H9 (cell line): ENCODE measurements at regions not wholly inside any gene's neighbourhood (a gene's known extent, or its start where the extent isn't known, plus 50 kb on each side); places are given as distances from the start of the nearest gene placed in this dataset.

Experiments used
- DNase-seq: peaks from one replicate; pipeline ENCODE4 v3.0.0-alpha.2; 2017
- H2AFZ ChIP-seq: one replicate; pipeline ENCODE4 v1.6.1; 2013; ENCODE audit warnings: mild to moderate bottlenecking, low read length, control low read depth, moderate library complexity
- H2AK5ac ChIP-seq: 2 replicates; pipeline ENCODE4 v1.6.1; 2013; ENCODE audit warnings: low read length, control low read depth, mixed read lengths; ENCODE audit not compliant: insufficient read length
- H2BK120ac ChIP-seq: one replicate; pipeline ENCODE4 v1.6.1; 2013; ENCODE audit warnings: low read depth, mild to moderate bottlenecking, low read length, control low read depth, inconsistent platforms; ENCODE audit not compliant: poor library complexity, severe bottlenecking
- H2BK12ac ChIP-seq: 2 replicates; pipeline ENCODE4 v1.6.1; 2013; ENCODE audit warnings: low read length, control low read depth, mixed read lengths, low read depth; ENCODE audit not compliant: insufficient read length
- H2BK15ac ChIP-seq: 2 replicates; pipeline ENCODE4 v1.6.1; 2013; ENCODE audit warnings: low read depth, low read length, control low read depth
- H2BK20ac ChIP-seq: one replicate; pipeline ENCODE4 v1.6.1; 2013; ENCODE audit warnings: low read depth, mild to moderate bottlenecking, low read length, control low read depth, inconsistent platforms; ENCODE audit not compliant: poor library complexity, severe bottlenecking
- H2BK5ac ChIP-seq: 2 replicates; pipeline ENCODE4 v1.6.1; 2013; ENCODE audit warnings: low read length, control low read depth, mixed read lengths; ENCODE audit not compliant: insufficient read length
- H3K14ac ChIP-seq: 2 replicates; pipeline ENCODE4 v1.6.1; 2013; ENCODE audit warnings: low read length, control low read depth; ENCODE audit not compliant: insufficient read depth
- H3K18ac ChIP-seq: 2 replicates; pipeline ENCODE4 v1.6.1; 2013; ENCODE audit warnings: low read depth, mild to moderate bottlenecking, mixed read lengths, low read length, control low read depth; ENCODE audit not compliant: insufficient read length
- H3K23ac ChIP-seq: 2 replicates; pipeline ENCODE4 v1.6.1; 2013; ENCODE audit warnings: low read length, control low read depth, mixed read lengths, low read depth; ENCODE audit not compliant: insufficient read length
- H3K23me2 ChIP-seq: 2 replicates; pipeline ENCODE4 v1.6.1; 2013; ENCODE audit warnings: low read depth, mild to moderate bottlenecking, mixed read lengths, low read length, control low read depth; ENCODE audit not compliant: insufficient read length, poor library complexity, severe bottlenecking
- H3K27ac ChIP-seq: 2 replicates; pipeline ENCODE4 v1.5.1; 2013; ENCODE audit warnings: low read length, control low read depth, mixed read lengths, low read depth; ENCODE audit not compliant: insufficient read length
- H3K27me3 ChIP-seq: 2 replicates; pipeline ENCODE4 v1.6.1; 2013; ENCODE audit warnings: low read length, control low read depth, inconsistent platforms; ENCODE audit not compliant: insufficient read depth
- H3K4ac ChIP-seq: 2 replicates; pipeline ENCODE4 v1.6.1; 2013; ENCODE audit warnings: low read depth, mild to moderate bottlenecking, control low read depth, inconsistent platforms, low read length, moderate library complexity
- H3K4me1 ChIP-seq: 2 replicates; pipeline ENCODE4 v1.6.1; 2013; ENCODE audit warnings: low read length, control low read depth, inconsistent platforms; ENCODE audit not compliant: insufficient read depth
- H3K4me2 ChIP-seq: 2 replicates; pipeline ENCODE4 v1.6.1; 2013; ENCODE audit warnings: low read length, control low read depth, mixed read lengths; ENCODE audit not compliant: insufficient read length, insufficient read depth
- H3K56ac ChIP-seq: 2 replicates; pipeline ENCODE4 v1.6.1; 2013; ENCODE audit warnings: low read depth, mild to moderate bottlenecking, mixed read lengths, low read length, control low read depth; ENCODE audit not compliant: insufficient read length
- H3K79me1 ChIP-seq: 2 replicates; pipeline ENCODE4 v1.6.1; 2013; ENCODE audit warnings: low read depth, mild to moderate bottlenecking, moderate library complexity, low read length, control low read depth, inconsistent platforms; ENCODE audit not compliant: insufficient read depth, poor library complexity, severe bottlenecking
- H3K79me2 ChIP-seq: 2 replicates; pipeline ENCODE4 v1.6.1; 2013; ENCODE audit warnings: low read length, control low read depth, inconsistent platforms; ENCODE audit not compliant: insufficient read depth
- H3K9ac ChIP-seq: 2 replicates; pipeline ENCODE4 v1.6.1; 2013; ENCODE audit warnings: low read length, control low read depth, mixed read lengths; ENCODE audit not compliant: insufficient read length; ENCODE audit errors: extremely low read depth
- H3K9me3 ChIP-seq: one replicate; pipeline ENCODE4 v1.6.1; 2013; ENCODE audit warnings: low read depth, low read length, inconsistent platforms; ENCODE audit not compliant: control insufficient read depth
- H3T11ph ChIP-seq: one replicate; pipeline ENCODE4 v1.6.1; 2013; ENCODE audit warnings: mild to moderate bottlenecking, low read length, control low read depth, inconsistent platforms
- H4K20me1 ChIP-seq: one replicate; pipeline ENCODE4 v1.6.1; 2013; ENCODE audit not compliant: control insufficient read depth, insufficient read length, insufficient read depth
- H4K5ac ChIP-seq: 2 replicates; pipeline ENCODE4 v1.6.1; 2013; ENCODE audit warnings: low read depth, mild to moderate bottlenecking, mixed read lengths, low read length, control low read depth; ENCODE audit not compliant: insufficient read length
- H4K8ac ChIP-seq: replicated peaks from 2 replicates; pipeline ENCODE4 v1.6.1; 2013; ENCODE audit warnings: low read length, control low read depth, mixed read lengths, low read depth; ENCODE audit not compliant: insufficient read length
- H4K91ac ChIP-seq: 2 replicates; pipeline ENCODE4 v1.6.1; 2013; ENCODE audit warnings: low read depth, mild to moderate bottlenecking, moderate library complexity, mixed read lengths, low read length, control low read depth; ENCODE audit not compliant: insufficient read length
- H3K27ac Mint-ChIP-seq, 3 experiments: 2 replicates in 2 of 3; 3 replicates in 1 of 3; pipeline ENCODE4 v1.8.0; 2020 to 2021; ENCODE audit warnings: mixed read lengths in 3 of 3, mild to moderate bottlenecking in 1 of 3, moderate library complexity in 1 of 3
- H3K27me3 Mint-ChIP-seq: 2 replicates; pipeline ENCODE4 v1.8.0; 2021; ENCODE audit warnings: low read depth, mild to moderate bottlenecking, moderate library complexity, mixed read lengths
- H3K36me3 Mint-ChIP-seq, 3 experiments: 2 replicates in 2 of 3; 3 replicates in 1 of 3; pipeline ENCODE4 v1.8.0; 2020 to 2021; ENCODE audit warnings: low read depth in 3 of 3, mixed read lengths in 3 of 3; ENCODE audit not compliant: insufficient read depth in 1 of 3
- H3K4me1 Mint-ChIP-seq, 2 experiments: 2 replicates each; pipeline ENCODE4 v1.8.0; 2020; ENCODE audit warnings: mixed read lengths in 2 of 2
- H3K4me3 Mint-ChIP-seq, 2 experiments: 2 replicates in 1 of 2; 3 replicates in 1 of 2; pipeline ENCODE4 v1.8.0; 2020 to 2021; ENCODE audit warnings: mild to moderate bottlenecking in 2 of 2, mixed read lengths in 2 of 2, moderate library complexity in 1 of 2
- H3K9me3 Mint-ChIP-seq, 2 experiments: 2 replicates in 1 of 2; 3 replicates in 1 of 2; pipeline ENCODE4 v1.8.0; 2020; ENCODE audit warnings: mild to moderate bottlenecking in 2 of 2, mixed read lengths in 2 of 2, moderate library complexity in 1 of 2
- WGBS: extraction: QIAGEN DNeasy Blood & Tissue Kit; methylation state at CpG from one replicate; pipeline ENCODE4 v1.1.7; 2013; ENCODE audit warnings: missing lambda C conversion rate, low lambda C conversion rate, mixed read lengths; ENCODE audit not compliant: insufficient read length; ENCODE audit errors: extremely low coverage; 5-methylcytosine and 5-hydroxymethylcytosine counted together
- TF ChIP-seq, protein P1 (sequence below): fragments of 200-600 bp; sonication (generic); conservative IDR thresholded peaks from 3 replicates; pipeline ENCODE4 v1.8.0; 2021; ENCODE audit warnings: antibody characterized with exemption, mild to moderate bottlenecking

- no peak overlapping the region for H4K8ac ChIP-seq
- no peak overlapping the region for H3K27ac Mint-ChIP-seq
- WGBS: no CpG with 5 or more reads among the region's 19 CpGs
- H2BK5ac ChIP-seq: no peak overlapping the region
- peaks cover 38% of the 10 kb centered on the region for H3K27me3 Mint-ChIP-seq
- H3K4me3 Mint-ChIP-seq: peak overlapping the region in 1 of 2 experiments; percentile 49; a peak in 2 of 5 replicates
- H4K91ac ChIP-seq: no peak overlapping the region
- H3K79me2 ChIP-seq: no peaks in the 10 kb centered on the region
- no peak overlapping the region for H2AFZ ChIP-seq
- no peak overlapping the region for H3T11ph ChIP-seq
- H2BK20ac ChIP-seq: no peak overlapping the region
- H3K4me1 ChIP-seq: no peaks in the 10 kb centered on the region
- no peak overlapping the region for H3K18ac ChIP-seq
- no peak overlapping the region for H3K14ac ChIP-seq
- no peaks in the 10 kb centered on the region; a peak in 1 of 7 replicates for H3K36me3 Mint-ChIP-seq
- no peaks in the 10 kb centered on the region for H3K9me3 ChIP-seq
- H3K56ac ChIP-seq: no peak overlapping the region
- TF ChIP-seq, protein P1, sequence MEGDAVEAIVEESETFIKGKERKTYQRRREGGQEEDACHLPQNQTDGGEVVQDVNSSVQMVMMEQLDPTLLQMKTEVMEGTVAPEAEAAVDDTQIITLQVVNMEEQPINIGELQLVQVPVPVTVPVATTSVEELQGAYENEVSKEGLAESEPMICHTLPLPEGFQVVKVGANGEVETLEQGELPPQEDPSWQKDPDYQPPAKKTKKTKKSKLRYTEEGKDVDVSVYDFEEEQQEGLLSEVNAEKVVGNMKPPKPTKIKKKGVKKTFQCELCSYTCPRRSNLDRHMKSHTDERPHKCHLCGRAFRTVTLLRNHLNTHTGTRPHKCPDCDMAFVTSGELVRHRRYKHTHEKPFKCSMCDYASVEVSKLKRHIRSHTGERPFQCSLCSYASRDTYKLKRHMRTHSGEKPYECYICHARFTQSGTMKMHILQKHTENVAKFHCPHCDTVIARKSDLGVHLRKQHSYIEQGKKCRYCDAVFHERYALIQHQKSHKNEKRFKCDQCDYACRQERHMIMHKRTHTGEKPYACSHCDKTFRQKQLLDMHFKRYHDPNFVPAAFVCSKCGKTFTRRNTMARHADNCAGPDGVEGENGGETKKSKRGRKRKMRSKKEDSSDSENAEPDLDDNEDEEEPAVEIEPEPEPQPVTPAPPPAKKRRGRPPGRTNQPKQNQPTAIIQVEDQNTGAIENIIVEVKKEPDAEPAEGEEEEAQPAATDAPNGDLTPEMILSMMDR: peak; percentile 92
- H3K9ac ChIP-seq: no peak overlapping the region
- H2BK15ac ChIP-seq: no peak overlapping the region
- H3K4me2 ChIP-seq: no peak overlapping the region
- no peaks in the 10 kb centered on the region for H3K9me3 Mint-ChIP-seq
- peaks cover 7 to 11% of the 10 kb centered on the region in 2 experiments for H3K4me1 Mint-ChIP-seq
- DNase-seq: peak; percentile 76
- H2AK5ac ChIP-seq: no peak overlapping the region
- H3K27ac ChIP-seq: no peak overlapping the region
- no peak overlapping the region for H2BK12ac ChIP-seq
- no peak overlapping the region for H2BK120ac ChIP-seq
- H3K27me3 ChIP-seq: no peaks in the 10 kb centered on the region; the same call in 1 of the 2 replicates
- H3K79me1 ChIP-seq: no peaks in the 10 kb centered on the region
- H4K20me1 ChIP-seq: no peaks in the 10 kb centered on the region
- H3K4ac ChIP-seq: no peak overlapping the region
- H3K23ac ChIP-seq: no peak overlapping the region
- no peak overlapping the region for H4K5ac ChIP-seq
- H3K23me2 ChIP-seq: no peaks in the 10 kb centered on the region
These were observed 485.8 kb upstream of the CADM1 start for GRCh38 chr11:115990004-115990447.
